Neuronal stem cell (in vitro differentiated cells): ENCODE measurements at regions not wholly inside any gene's neighbourhood (a gene's known extent, or its start where the extent isn't known, plus 50 kb on each side); places are given as distances from the start of the nearest gene placed in this dataset.

Source experiments
- DNase-seq: peaks from one replicate; pipeline ENCODE4 v3.0.0-alpha.2; 2013; ENCODE audit warnings: low spot score
- H2AFZ ChIP-seq: one replicate; pipeline ENCODE4 v1.6.1; 2013; ENCODE audit warnings: mild to moderate bottlenecking, low read length, inconsistent platforms
- H2AK5ac ChIP-seq: 2 replicates; pipeline ENCODE4 v1.6.1; 2013; ENCODE audit warnings: low read depth, mild to moderate bottlenecking, inconsistent platforms, low read length, moderate library complexity, mixed read lengths
- H2BK120ac ChIP-seq: 2 replicates; pipeline ENCODE4 v1.6.1; 2013; ENCODE audit warnings: low read depth, mild to moderate bottlenecking, inconsistent platforms, low read length, moderate library complexity, mixed read lengths
- H2BK12ac ChIP-seq: one replicate; pipeline ENCODE4 v1.6.1; 2013; ENCODE audit warnings: low read length, inconsistent platforms
- H2BK15ac ChIP-seq: 2 replicates; pipeline ENCODE4 v1.6.1; 2013; ENCODE audit warnings: mild to moderate bottlenecking, low read length, inconsistent platforms, mixed read lengths
- H2BK5ac ChIP-seq: one replicate; pipeline ENCODE4 v1.6.1; 2013; ENCODE audit warnings: inconsistent platforms, mild to moderate bottlenecking, low read length, moderate library complexity
- H3K14ac ChIP-seq: one replicate; pipeline ENCODE4 v1.6.1; 2013; ENCODE audit warnings: low read length, inconsistent platforms
- H3K18ac ChIP-seq: 2 replicates; pipeline ENCODE4 v1.6.1; 2013; ENCODE audit warnings: low read length, inconsistent platforms
- H3K23ac ChIP-seq: 2 replicates; pipeline ENCODE4 v1.6.1; 2013; ENCODE audit warnings: low read depth, mild to moderate bottlenecking, mixed read lengths, low read length, inconsistent platforms; ENCODE audit not compliant: poor library complexity
- H3K27ac ChIP-seq: replicated peaks from 3 replicates; pipeline ENCODE4 v1.5.1; 2013; ENCODE audit warnings: low read length, inconsistent platforms
- H3K27me3 ChIP-seq, 3 experiments: 2 replicates each; pipeline ENCODE4 v1.6.1; 2013; ENCODE audit warnings: low read length in 3 of 3, mild to moderate bottlenecking in 2 of 3, inconsistent platforms in 1 of 3, low read depth in 1 of 3, mixed read lengths in 1 of 3, moderate library complexity in 1 of 3; ENCODE audit not compliant: control insufficient read depth in 3 of 3, insufficient read depth in 3 of 3
- H3K36me3 ChIP-seq, 2 donors: replicated peaks in 1 of 2; 2 replicates each; pipeline ENCODE4 v1.6.1; 2013; ENCODE audit warnings: low read length in 2 of 2; ENCODE audit not compliant: control insufficient read depth in 2 of 2, insufficient read depth in 2 of 2
- H3K4ac ChIP-seq: 2 replicates; pipeline ENCODE4 v1.6.1; 2013; ENCODE audit warnings: inconsistent platforms, mild to moderate bottlenecking, low read length, moderate library complexity
- H3K4me1 ChIP-seq, 2 donors: 1 replicate in 1 of 2; 2 replicates in 1 of 2; pipeline ENCODE4 v1.6.1; 2013; ENCODE audit warnings: low read length in 2 of 2, low read depth in 1 of 2; ENCODE audit not compliant: control insufficient read depth in 2 of 2, insufficient read depth in 1 of 2
- H3K4me2 ChIP-seq: one replicate; pipeline ENCODE4 v1.6.1; 2013; ENCODE audit warnings: mild to moderate bottlenecking, low read length, inconsistent platforms; ENCODE audit not compliant: insufficient read depth, poor library complexity, severe bottlenecking
- H3K4me3 ChIP-seq, 2 donors: 2 replicates each; pipeline ENCODE4 v1.5.1; 2013; ENCODE audit warnings: low read length in 2 of 2, mild to moderate bottlenecking in 2 of 2, inconsistent platforms in 1 of 2, moderate library complexity in 1 of 2
- H3K79me1 ChIP-seq: one replicate; pipeline ENCODE4 v1.6.1; 2013; ENCODE audit warnings: low read depth, mild to moderate bottlenecking, inconsistent platforms, low read length, moderate library complexity
- H3K9ac ChIP-seq: one replicate; pipeline ENCODE4 v1.6.1; 2013; ENCODE audit warnings: mild to moderate bottlenecking, low read depth, low read length, inconsistent platforms; ENCODE audit not compliant: poor library complexity
- H3K9me3 ChIP-seq, 2 donors: replicated peaks in 1 of 2; 2 replicates each; pipeline versions ENCODE3 to v1.6.1; 2013; ENCODE audit warnings: low read length in 2 of 2, mild to moderate bottlenecking in 2 of 2, inconsistent platforms in 1 of 2, low read depth in 1 of 2, mixed read lengths in 1 of 2, moderate library complexity in 1 of 2; ENCODE audit not compliant: control insufficient read depth in 2 of 2, insufficient read depth in 1 of 2
- H4K8ac ChIP-seq: one replicate; pipeline ENCODE4 v1.6.1; 2013; ENCODE audit warnings: low read depth, mild to moderate bottlenecking, inconsistent platforms, low read length, moderate library complexity
- H4K91ac ChIP-seq: one replicate; pipeline ENCODE4 v1.6.1; 2013; ENCODE audit warnings: low read length, low read depth, mild to moderate bottlenecking, inconsistent platforms; ENCODE audit not compliant: poor library complexity
- WGBS, 2 donors: extraction: QIAGEN DNeasy Blood & Tissue Kit; methylation state at CpG; one replicate each; pipeline ENCODE4 v1.1.7; 2013; ENCODE audit warnings: missing lambda C conversion rate in 2 of 2, mixed read lengths in 1 of 2; ENCODE audit not compliant: insufficient read length in 2 of 2, insufficient replicate concordance in 1 of 2; ENCODE audit errors: extremely low coverage in 2 of 2; 5-methylcytosine and 5-hydroxymethylcytosine counted together

DNA sequence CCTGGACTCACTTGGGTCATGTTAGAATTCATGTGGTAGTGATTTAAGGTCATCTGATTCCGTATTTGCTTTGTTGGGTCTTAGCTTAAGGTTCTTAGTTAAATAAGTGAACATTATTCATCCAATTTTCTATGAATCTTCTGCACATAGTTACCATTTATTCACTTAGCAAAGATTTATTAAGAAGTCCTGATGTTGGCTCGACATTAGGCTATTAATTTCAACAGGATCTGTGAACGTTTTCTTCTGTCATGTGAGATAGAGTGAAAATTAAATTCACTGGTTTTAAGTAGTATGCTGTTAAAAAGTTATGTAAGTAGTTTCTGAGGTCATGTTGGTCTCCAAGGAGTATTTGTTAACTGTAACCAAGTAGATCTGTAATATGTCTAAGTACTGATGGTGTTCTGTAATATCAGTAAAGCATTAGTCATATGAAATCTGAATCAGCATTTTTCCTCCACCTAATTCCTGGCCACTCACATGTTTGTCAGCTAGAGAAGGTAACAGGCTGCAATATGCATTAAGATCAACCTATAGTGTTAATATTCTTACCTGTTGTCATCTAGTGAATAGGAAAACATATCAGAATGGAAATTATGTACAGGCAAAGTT lies 155.6 kb downstream of the PCDH7 start:
- no peaks in the 10 kb centered on the region for H3K4me1 ChIP-seq
- no peak overlapping the region for H2AK5ac ChIP-seq
- no CpG with 5 or more reads among the region's 3 CpGs for WGBS, 2 donors
- H2BK15ac ChIP-seq, result no peak overlapping the region
- no peak overlapping the region for H4K8ac ChIP-seq
- H3K27ac ChIP-seq, result no peak overlapping the region
- no peaks in the 10 kb centered on the region for H3K27me3 ChIP-seq
- no peak overlapping the region for H3K9ac ChIP-seq
- H3K79me1 ChIP-seq, result no peaks in the 10 kb centered on the region
- DNase-seq, result no peak
- no peak overlapping the region for H4K91ac ChIP-seq
- no peak overlapping the region for H3K23ac ChIP-seq
- H3K14ac ChIP-seq, result no peak overlapping the region
- no peak overlapping the region for H3K18ac ChIP-seq
- no peak overlapping the region for H2BK5ac ChIP-seq
- H3K4ac ChIP-seq, result no peak overlapping the region
- H2AFZ ChIP-seq, result no peak overlapping the region
- H2BK12ac ChIP-seq, result no peak overlapping the region
- H3K9me3 ChIP-seq, result no peaks in the 10 kb centered on the region
- no peak overlapping the region for H3K4me2 ChIP-seq
- no peak overlapping the region for H3K4me3 ChIP-seq
- no peak overlapping the region for H2BK120ac ChIP-seq
- H3K36me3 ChIP-seq, result no peaks in the 10 kb centered on the region

DNA sequence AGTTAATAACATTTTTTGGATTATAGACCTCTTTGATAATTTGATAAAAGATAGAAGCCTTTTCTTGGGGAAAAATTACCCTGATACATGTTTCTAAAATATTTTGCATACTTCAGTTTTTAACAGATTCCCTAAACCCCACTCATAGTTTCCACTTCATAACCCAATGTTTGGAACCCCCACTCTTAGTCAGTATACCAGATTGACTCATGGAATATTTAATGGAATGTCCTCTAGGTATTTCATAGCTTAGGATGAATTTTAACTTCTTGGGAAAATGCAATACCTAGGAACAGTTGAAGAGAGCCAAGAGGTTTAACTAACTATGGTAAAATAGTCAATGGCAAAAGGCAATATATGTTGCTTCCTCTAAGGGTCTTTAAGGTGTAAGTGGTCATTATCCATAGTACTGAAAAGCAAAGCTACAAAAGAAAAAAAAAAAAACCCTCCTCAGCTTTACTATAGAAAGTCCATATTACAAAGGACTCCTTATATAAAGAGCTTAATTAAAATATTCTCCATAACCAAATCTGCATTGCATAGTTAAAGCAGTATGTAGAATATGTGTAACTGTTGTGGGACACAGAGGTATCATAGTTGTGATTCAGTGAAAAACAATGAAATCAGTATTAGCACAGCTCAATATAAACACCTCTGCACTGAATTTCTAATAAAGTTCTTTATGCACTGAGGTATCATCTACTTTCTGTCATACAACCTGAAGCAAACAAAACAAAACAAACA lies 159.9 kb downstream of the PCDH7 start:
- H3K9ac ChIP-seq, result no peak overlapping the region
- H3K4me3 ChIP-seq, result no peak overlapping the region
- no peak overlapping the region for H2BK5ac ChIP-seq
- H3K14ac ChIP-seq, result no peak overlapping the region
- H2BK15ac ChIP-seq, result no peak overlapping the region
- H3K79me1 ChIP-seq, result no peaks in the 10 kb centered on the region
- H3K9me3 ChIP-seq, result peaks cover 0 to 2% of the 10 kb centered on the region in 2 donors
- no peak overlapping the region for H3K27ac ChIP-seq
- H3K23ac ChIP-seq, result no peak overlapping the region
- H3K18ac ChIP-seq, result no peak overlapping the region
- DNase-seq, result no peak
- H4K91ac ChIP-seq, result no peak overlapping the region
- H2AFZ ChIP-seq, result no peak overlapping the region
- H3K27me3 ChIP-seq, result no peaks in the 10 kb centered on the region
- H2BK12ac ChIP-seq, result no peak overlapping the region
- no peaks in the 10 kb centered on the region for H3K36me3 ChIP-seq
- H3K4me2 ChIP-seq, result no peak overlapping the region
- H3K4me1 ChIP-seq, result no peaks in the 10 kb centered on the region
- no peak overlapping the region for H2BK120ac ChIP-seq
- H3K4ac ChIP-seq, result no peak overlapping the region
- no peak overlapping the region for H2AK5ac ChIP-seq
- H4K8ac ChIP-seq, result no peak overlapping the region

GRCh38 chr4:30881985-30882384 lies 161.8 kb downstream of the PCDH7 start:
- no peak overlapping the region for H2AFZ ChIP-seq
- no peak overlapping the region for H3K4me3 ChIP-seq
- H3K4me1 ChIP-seq, result no peaks in the 10 kb centered on the region
- no peaks in the 10 kb centered on the region for H3K27me3 ChIP-seq
- no peak overlapping the region for H2BK12ac ChIP-seq
- H4K91ac ChIP-seq, result no peak overlapping the region
- no peak for DNase-seq
- no peak overlapping the region for H2BK120ac ChIP-seq
- H3K36me3 ChIP-seq, result no peaks in the 10 kb centered on the region
- H4K8ac ChIP-seq, result no peak overlapping the region
- no peak overlapping the region for H3K18ac ChIP-seq
- H3K27ac ChIP-seq, result no peak overlapping the region
- H2BK5ac ChIP-seq, result no peak overlapping the region
- no peak overlapping the region for H3K9ac ChIP-seq
- H3K23ac ChIP-seq, result no peak overlapping the region
- peaks cover 0 to 6% of the 10 kb centered on the region in 2 donors for H3K9me3 ChIP-seq
- H3K4me2 ChIP-seq, result no peak overlapping the region
- no peaks in the 10 kb centered on the region for H3K79me1 ChIP-seq
- H3K4ac ChIP-seq, result no peak overlapping the region
- no peak overlapping the region for H2AK5ac ChIP-seq
- H2BK15ac ChIP-seq, result no peak overlapping the region
- WGBS, 2 donors, result no CpG with 5 or more reads among the region's 2 CpGs
- no peak overlapping the region for H3K14ac ChIP-seq

- Histone ChIP-seq H3K9ac (no peak overlapping the region), H3K36me3 (no peaks in the 10 kb centered on the region), H3K18ac (no peak overlapping the region), H4K91ac (no peak overlapping the region), H3K4me3 (no peak overlapping the region), H4K8ac (no peak overlapping the region), H3K79me1 (no peaks in the 10 kb centered on the region), H3K4me1 (no peaks in the 10 kb centered on the region), H2BK12ac (no peak overlapping the region), H3K4me2 (no peak overlapping the region), H3K23ac (no peak overlapping the region), H3K27ac (no peak overlapping the region), H3K9me3 (peaks cover 0 to 6% of the 10 kb centered on the region in 2 donors), H2AFZ (no peak overlapping the region), H2AK5ac (no peak overlapping the region), H3K4ac (no peak overlapping the region), H2BK15ac (no peak overlapping the region), H3K27me3 (no peaks in the 10 kb centered on the region), H2BK5ac (no peak overlapping the region), H2BK120ac (no peak overlapping the region), H3K14ac (no peak overlapping the region)
- no peak for DNase-seq
- no CpG with 5 or more reads among the region's 1 CpG for WGBS, 2 donors
Measured at GRCh38 chr4:30882443-30882842, 162.3 kb downstream of the PCDH7 start.
